ENCODE measurements at regions not wholly inside any gene's neighbourhood (a gene's known extent, or its start where the extent isn't known, plus 50 kb on each side); places are given as distances from the start of the nearest gene placed in this dataset.
A peak's percentile ranks its signal among the peaks of the same experiment; 100 is the strongest.

DNA sequence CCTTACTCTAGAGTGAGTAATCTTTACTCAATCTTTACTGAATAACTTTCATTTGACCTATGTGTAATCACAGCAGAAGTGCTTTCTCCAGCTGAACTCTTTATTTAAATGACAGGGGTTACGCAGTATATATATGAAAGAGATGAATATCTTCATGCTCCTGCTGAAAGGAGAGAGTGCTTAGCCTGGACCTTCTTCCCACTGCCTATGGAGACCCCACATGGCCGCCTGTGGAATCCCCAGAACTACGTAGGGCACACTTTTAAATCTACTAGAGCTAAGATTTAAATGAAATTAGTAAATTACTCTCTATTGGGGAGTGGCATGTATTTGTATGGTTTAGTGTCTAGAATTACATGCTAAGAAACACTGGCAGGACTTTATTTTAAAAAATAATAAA lies 391.2 kb downstream of the ANKRD50 start:
- 79 to 87% (median 81%) methylated on average over 3 of the region's 3 CpGs for WGBS, 3 donors
- Histone ChIP-seq H3K4me3 (no peak overlapping the region), H3K36me3 (ENCODE audit: insufficient read depth in 1 of 2, low read depth in 1 of 2) (no peaks in the 10 kb centered on the region), H3K27ac (no peak overlapping the region), H3K27me3 (ENCODE audit: insufficient read depth in 3 of 3, low read length in 2 of 3) (no peaks in the 10 kb centered on the region), H3K9me3 (no peaks in the 10 kb centered on the region), H3K4me1 (peaks cover 4% of the 10 kb centered on the region)
- intact Hi-C loops (cut with DNase I), result no loop called here
- TF ChIP-seq, protein P1, sequence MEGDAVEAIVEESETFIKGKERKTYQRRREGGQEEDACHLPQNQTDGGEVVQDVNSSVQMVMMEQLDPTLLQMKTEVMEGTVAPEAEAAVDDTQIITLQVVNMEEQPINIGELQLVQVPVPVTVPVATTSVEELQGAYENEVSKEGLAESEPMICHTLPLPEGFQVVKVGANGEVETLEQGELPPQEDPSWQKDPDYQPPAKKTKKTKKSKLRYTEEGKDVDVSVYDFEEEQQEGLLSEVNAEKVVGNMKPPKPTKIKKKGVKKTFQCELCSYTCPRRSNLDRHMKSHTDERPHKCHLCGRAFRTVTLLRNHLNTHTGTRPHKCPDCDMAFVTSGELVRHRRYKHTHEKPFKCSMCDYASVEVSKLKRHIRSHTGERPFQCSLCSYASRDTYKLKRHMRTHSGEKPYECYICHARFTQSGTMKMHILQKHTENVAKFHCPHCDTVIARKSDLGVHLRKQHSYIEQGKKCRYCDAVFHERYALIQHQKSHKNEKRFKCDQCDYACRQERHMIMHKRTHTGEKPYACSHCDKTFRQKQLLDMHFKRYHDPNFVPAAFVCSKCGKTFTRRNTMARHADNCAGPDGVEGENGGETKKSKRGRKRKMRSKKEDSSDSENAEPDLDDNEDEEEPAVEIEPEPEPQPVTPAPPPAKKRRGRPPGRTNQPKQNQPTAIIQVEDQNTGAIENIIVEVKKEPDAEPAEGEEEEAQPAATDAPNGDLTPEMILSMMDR (IDR thresholded peaks at IDR 0.05), result no peak
- DNase-seq (no peak), ATAC-seq (no peak)

DNA sequence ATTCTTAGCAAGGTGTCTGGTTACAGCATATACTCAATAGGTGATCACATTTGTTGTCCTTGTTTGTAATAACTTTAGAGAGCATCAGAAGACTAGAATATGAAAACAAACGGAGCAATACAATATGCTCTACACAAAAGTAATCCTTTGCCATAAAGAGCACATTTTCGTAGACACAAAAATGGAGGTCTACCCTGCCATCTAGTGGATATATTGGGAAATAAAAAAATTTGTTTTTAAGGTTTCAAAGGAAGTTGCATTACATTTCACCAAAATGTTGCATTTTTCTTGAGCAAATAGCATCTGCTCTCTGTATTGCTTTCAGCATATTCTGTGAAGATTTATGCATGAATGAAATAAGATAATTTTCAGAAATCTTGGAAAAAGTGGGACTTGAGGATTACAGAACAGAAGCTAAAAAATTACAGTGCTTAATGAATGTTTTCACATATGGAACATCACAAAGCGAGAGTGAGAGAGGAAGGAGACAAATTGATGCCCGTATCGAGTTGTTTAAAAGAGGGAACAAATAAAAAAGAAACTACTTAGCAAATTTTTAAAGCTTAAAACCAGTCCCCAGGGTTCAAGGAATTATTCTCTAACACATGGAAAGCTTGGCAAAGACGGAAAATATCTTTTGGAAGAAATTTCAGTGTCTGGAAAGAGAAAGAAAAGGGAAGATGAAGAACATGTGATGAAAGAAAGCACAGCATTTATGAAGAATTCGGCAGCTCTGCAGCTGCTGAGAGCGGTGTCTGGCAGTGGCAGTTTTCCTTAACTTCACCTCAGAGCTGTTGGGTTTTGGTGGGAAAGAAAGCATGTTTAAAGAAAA lies 390.1 kb downstream of the ANKRD50 start:
- WGBS, 3 donors, result 20 to 27% (median 24%) methylated on average over 8 of the region's 8 CpGs

DNA sequence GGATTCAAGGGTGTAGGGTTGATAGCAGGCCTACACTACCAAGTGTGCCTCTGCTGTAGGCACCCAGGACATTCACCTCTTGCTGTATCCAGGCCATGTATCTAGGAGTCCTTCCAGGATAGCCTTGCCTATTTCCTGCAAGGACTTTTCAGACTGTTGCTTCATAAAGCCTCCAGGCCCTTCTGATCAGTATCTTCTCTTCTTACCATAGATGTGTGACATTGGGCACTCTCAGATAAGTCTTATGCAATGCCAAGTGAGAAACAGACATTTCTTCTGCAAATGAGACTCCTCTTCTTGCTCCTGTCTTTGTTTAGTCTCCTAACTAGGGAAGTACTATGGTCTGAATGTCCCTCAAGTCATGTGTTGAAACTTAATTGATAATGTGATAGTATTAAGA lies 386.8 kb downstream of the ANKRD50 start:
- no peak for DNase-seq
- no peaks in the 10 kb centered on the region for H3K9me3 ChIP-seq
- no peak overlapping the region for H3K27ac ChIP-seq
- TF ChIP-seq, protein P1 (IDR thresholded peaks at IDR 0.05), result no peak
- H3K27me3 ChIP-seq (ENCODE audit: insufficient read depth in 3 of 3, low read length in 2 of 3), result no peaks in the 10 kb centered on the region
- H3K4me3 ChIP-seq, result no peak overlapping the region
- H3K36me3 ChIP-seq (ENCODE audit: insufficient read depth in 1 of 2, low read depth in 1 of 2), result no peaks in the 10 kb centered on the region
- H3K4me1 ChIP-seq, result peaks cover 4% of the 10 kb centered on the region
- intact Hi-C loops (cut with DNase I), result loop anchor here in 1 of 2 donors (5.0 kb wide), 1 partner anchor 922 kb away; no protein-coding TSS in a partner anchor
- no peak for ATAC-seq

More for the DNA sequence above, 390.1 kb downstream of the ANKRD50 start:
- H3K27ac ChIP-seq, result no peak overlapping the region
- H3K4me1 ChIP-seq, result peaks cover 4% of the 10 kb centered on the region
- no peak overlapping the region for H3K4me3 ChIP-seq
- no peaks in the 10 kb centered on the region for H3K27me3 ChIP-seq (ENCODE audit: insufficient read depth in 3 of 3, low read length in 2 of 3)
- no peak for ATAC-seq
- no peak for DNase-seq
- TF ChIP-seq, protein P1 (IDR thresholded peaks at IDR 0.05), result peak; percentile 58
- no peaks in the 10 kb centered on the region for H3K36me3 ChIP-seq (ENCODE audit: insufficient read depth in 1 of 2, low read depth in 1 of 2)
- H3K9me3 ChIP-seq, result no peaks in the 10 kb centered on the region
- intact Hi-C loops (cut with DNase I), result no loop called here

DNA sequence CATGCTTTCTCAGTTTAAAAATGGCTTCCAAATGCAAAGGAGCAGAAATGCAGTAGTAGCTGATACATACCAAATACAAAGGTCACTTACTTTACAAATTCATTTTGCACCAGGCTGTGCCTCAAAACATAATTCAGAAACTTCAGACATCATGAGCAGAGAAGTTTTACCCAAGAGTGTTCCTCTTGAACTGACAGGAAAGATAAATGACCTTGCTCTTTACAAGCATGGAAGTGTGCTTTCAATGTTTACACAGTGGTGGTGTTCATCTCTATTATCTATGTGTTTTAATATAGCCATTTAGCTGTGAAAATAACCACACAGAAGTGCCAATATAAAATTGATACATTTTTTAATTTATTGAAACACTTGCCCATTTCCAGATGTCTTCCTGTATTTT lies 383.4 kb downstream of the ANKRD50 start:
- TF ChIP-seq, protein P1 (IDR thresholded peaks at IDR 0.05), result no peak
- intact Hi-C loops (cut with DNase I), result loop anchor here in 1 of 2 donors (5.0 kb wide), 1 partner anchor 918 kb away; no protein-coding TSS in a partner anchor
- Histone ChIP-seq H3K27ac (no peak overlapping the region), H3K4me3 (no peak overlapping the region), H3K4me1 (no peaks in the 10 kb centered on the region), H3K27me3 (ENCODE audit: insufficient read depth in 3 of 3, low read length in 2 of 3) (no peaks in the 10 kb centered on the region), H3K9me3 (no peaks in the 10 kb centered on the region), H3K36me3 (ENCODE audit: insufficient read depth in 1 of 2, low read depth in 1 of 2) (no peaks in the 10 kb centered on the region)
- ATAC-seq, result no peak
- no peak for DNase-seq

Measured in psoas muscle (tissue), 7 donors.